Activated CD4-positive, alpha-beta T cell treated with anti-CD3 and anti-CD28 coated beads for 4 hours (primary cell): ENCODE measurements at regions not wholly inside any gene's neighbourhood (a gene's known extent, or its start where the extent isn't known, plus 50 kb on each side); places are given as distances from the start of the nearest gene placed in this dataset.
"Not testable (repeated sequence)": the region's sequence is repeated elsewhere in the genome, so short reads cannot be mapped to it uniquely, and the experiment has no call there.

Experiments
- DNase-seq, 2 donors: peaks; one replicate each; pipeline ENCODE4 v3.0.0-alpha.2; 2020

- DNase-seq = no peak
Measured at GRCh38 chr2:128416806-128417205, 98.1 kb upstream of the HS6ST1 start.

- DNase-seq = not testable (repeated sequence)
Measured at GRCh38 chr2:128417264-128417663, 98.6 kb upstream of the HS6ST1 start.

GRCh38 chr2:128420131-128420530 is 101.5 kb upstream of the HS6ST1 start:
- no peak for DNase-seq

GRCh38 chr2:128420776-128421175 is 102.1 kb upstream of the HS6ST1 start:
- no peak for DNase-seq

GRCh38 chr2:128421286-128421685 is 102.6 kb upstream of the HS6ST1 start:
- no peak for DNase-seq

- no peak for DNase-seq
Measured at GRCh38 chr2:128421861-128422311, 103.2 kb upstream of the HS6ST1 start.

GRCh38 chr2:128422571-128422970 is 103.9 kb upstream of the HS6ST1 start:
- no peak for DNase-seq

GRCh38 chr2:128423788-128424165 is 105.1 kb upstream of the HS6ST1 start:
- no peak for DNase-seq

GRCh38 chr2:128424406-128425171 is 105.9 kb upstream of the HS6ST1 start:
- no peak for DNase-seq

GRCh38 chr2:128425216-128425615 is 106.5 kb upstream of the HS6ST1 start:
- no peak for DNase-seq

GRCh38 chr2:128425731-128426620 is 107.3 kb upstream of the HS6ST1 start:
- no peak for DNase-seq

- no peak for DNase-seq
Measured at GRCh38 chr2:128427413-128427755, 108.7 kb upstream of the HS6ST1 start.

- DNase-seq = no peak
Measured at GRCh38 chr2:128428415-128428814, 109.7 kb upstream of the HS6ST1 start.

GRCh38 chr2:128432423-128432822 is 113.8 kb upstream of the HS6ST1 start:
- no peak for DNase-seq

GRCh38 chr2:128433911-128434550 is 115.4 kb upstream of the HS6ST1 start:
- no peak for DNase-seq

GRCh38 chr2:128435576-128436478 is 117.2 kb upstream of the HS6ST1 start:
- DNase-seq = no peak

- no peak for DNase-seq
Measured at GRCh38 chr2:128436479-128437203, 118.0 kb upstream of the HS6ST1 start.

GRCh38 chr2:128437204-128437565 is 118.5 kb upstream of the HS6ST1 start:
- DNase-seq = no peak

- DNase-seq = no peak
Measured at GRCh38 chr2:128438091-128438490, 119.4 kb upstream of the HS6ST1 start.

- no peak for DNase-seq
Measured at GRCh38 chr2:128438586-128438985, 119.9 kb upstream of the HS6ST1 start.

GRCh38 chr2:128439031-128439790 is 120.5 kb upstream of the HS6ST1 start:
- no peak for DNase-seq
